Peyer's patch (tissue), 4 donors: ENCODE measurements at regions not wholly inside any gene's neighbourhood (a gene's known extent, or its start where the extent isn't known, plus 50 kb on each side); places are given as distances from the start of the nearest gene placed in this dataset.

Experiments
- CTCF ChIP-seq, 6 experiments: fragments of 450-650 bp in 4 of 6; fragments of 200-600 bp in 2 of 6; sonication (generic) in 1 of 6; IDR thresholded peaks; one replicate each; pipeline ENCODE4 v1.5.1; 2017 to 2019; ENCODE audit warnings: antibody characterized with exemption in 6 of 6, mild to moderate bottlenecking in 3 of 6, moderate library complexity in 1 of 6
- POLR2A ChIP-seq, 2 donors: fragments of 450-650 bp; IDR thresholded peaks; one replicate each; pipeline ENCODE4 v1.5.1; 2017; ENCODE audit warnings: antibody characterized with exemption in 2 of 2, mild to moderate bottlenecking in 2 of 2, moderate library complexity in 2 of 2

GRCh38 chrX:99305573-99305972 is 1104.5 kb downstream of the PCDH19 start:
- no peak for TF ChIP-seq POLR2A (IDR thresholded peaks at IDR 0.05)
- no peak for TF ChIP-seq CTCF (IDR thresholded peaks at IDR 0.05)
